ENCODE measurements at regions not wholly inside any gene's neighbourhood (a gene's known extent, or its start where the extent isn't known, plus 50 kb on each side); places are given as distances from the start of the nearest gene placed in this dataset.
A peak's percentile ranks its signal among the peaks of the same experiment; 100 is the strongest.

GRCh38 chr18:59996370-59996966 lies 96.7 kb downstream of the PMAIP1 start:
- intact Hi-C loops (cut with micrococcal nuclease): no loop called here
- TF ChIP-seq ZNF407 (IDR thresholded peaks at IDR 0.05; ENCODE audit: low read depth) (no peak), ZNF263 (CRISPR knock-in tag; IDR thresholded peaks at IDR 0.05; ENCODE audit: borderline replicate concordance) (no peak), ESRRB (CRISPR knock-in tag; IDR thresholded peaks at IDR 0.05; ENCODE audit: borderline replicate concordance) (no peak), RNF219 (CRISPR knock-in tag; IDR thresholded peaks at IDR 0.05) (no peak), SMC3 (conservative IDR thresholded peaks at IDR 0.05; ENCODE audit: insufficient read depth, low read depth, low read length) (peak; percentile 36; the same call in 1 of the 2 replicates)
- TF ChIP-seq, protein P1, sequence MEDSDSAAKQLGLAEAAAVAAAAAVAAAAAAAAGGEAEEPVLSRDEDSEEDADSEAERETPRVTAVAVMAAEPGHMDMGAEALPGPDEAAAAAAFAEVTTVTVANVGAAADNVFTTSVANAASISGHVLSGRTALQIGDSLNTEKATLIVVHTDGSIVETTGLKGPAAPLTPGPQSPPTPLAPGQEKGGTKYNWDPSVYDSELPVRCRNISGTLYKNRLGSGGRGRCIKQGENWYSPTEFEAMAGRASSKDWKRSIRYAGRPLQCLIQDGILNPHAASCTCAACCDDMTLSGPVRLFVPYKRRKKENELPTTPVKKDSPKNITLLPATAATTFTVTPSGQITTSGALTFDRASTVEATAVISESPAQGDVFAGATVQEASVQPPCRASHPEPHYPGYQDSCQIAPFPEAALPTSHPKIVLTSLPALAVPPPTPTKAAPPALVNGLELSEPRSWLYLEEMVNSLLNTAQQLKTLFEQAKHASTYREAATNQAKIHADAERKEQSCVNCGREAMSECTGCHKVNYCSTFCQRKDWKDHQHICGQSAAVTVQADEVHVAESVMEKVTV (CRISPR knock-in tag; IDR thresholded peaks at IDR 0.05): 0 out of 2 replicates have a peak, but pooled peaks have one; percentile 6

More at GRCh38 chr18:59996370-59996966, 96.7 kb downstream of the PMAIP1 start:
- in situ Hi-C loops (cut with MboI): loop anchor here (10.0 kb wide), 1 partner anchor 558 kb away; no protein-coding TSS in a partner anchor
- H3K79me2 ChIP-seq (ENCODE audit: control insufficient read depth, insufficient read depth, low read length): no peaks in the 10 kb centered on the region
- H3K4me3 ChIP-seq: no peak overlapping the region
- H3K9ac ChIP-seq (ENCODE audit: insufficient read depth in 1 of 2, low read depth in 2 of 2, low read length in 2 of 2): no peak overlapping the region
- H2AFZ ChIP-seq (ENCODE audit: low read depth, low read length): no peak overlapping the region
- no peaks in the 10 kb centered on the region for H4K20me1 ChIP-seq (replicated peaks; ENCODE audit: control insufficient read depth, insufficient read depth, low read length)
- DNase-seq (ENCODE audit: extremely low read depth in 1 of 4, low spot score in 3 of 4): peak; percentile 26 to 37 (median 35)
- no peak overlapping the region for H3K4me2 ChIP-seq (ENCODE audit: insufficient read depth, low read length)
- 2% methylated on average over 5 of the region's 5 CpGs for WGBS (ENCODE audit: insufficient coverage, low coverage, missing lambda C conversion rate)
- H3K36me3 ChIP-seq (ENCODE audit: control insufficient read depth, insufficient read depth, low read length): no peaks in the 10 kb centered on the region
- no peaks in the 10 kb centered on the region for H3K27me3 ChIP-seq (ENCODE audit: control insufficient read depth in 2 of 2, insufficient read depth in 2 of 2, low read length in 2 of 2)
- peak; percentile 48 for FAIRE-seq
- no peaks in the 10 kb centered on the region for H3K9me3 ChIP-seq (replicated peaks; ENCODE audit: control insufficient read depth, insufficient read depth, low read depth, low read length)
- H3K9me1 ChIP-seq (ENCODE audit: control insufficient read depth, insufficient read depth, low read length): no peaks in the 10 kb centered on the region
- peak; percentile 79 for ATAC-seq
- no peak overlapping the region for H3K27ac ChIP-seq (ENCODE audit: extremely low read depth, low read depth, low read length)
- CTCF ChIA-PET (ENCODE audit: low intra/inter-chr PET ratio): interaction anchor here (0.6 kb wide), 1 partner anchor 211 kb away, joined by 3 read pairs; no protein-coding TSS in a partner anchor
- BruUV-seq (replicated peaks): no TSS peak
- no peaks in the 10 kb centered on the region for H3K4me1 ChIP-seq (replicated peaks in 1 of 2; ENCODE audit: control insufficient read depth in 2 of 2, insufficient read depth in 2 of 2, low read length in 2 of 2)
- POLR2A ChIA-PET: interaction anchor here (0.8 kb wide), 1 partner anchor 224 kb away, joined by 3 read pairs; no protein-coding TSS in a partner anchor

Data from K562 (cell line).